ENCODE measurements at regions not wholly inside any gene's neighbourhood (a gene's known extent, or its start where the extent isn't known, plus 50 kb on each side); places are given as distances from the start of the nearest gene placed in this dataset.

DNA sequence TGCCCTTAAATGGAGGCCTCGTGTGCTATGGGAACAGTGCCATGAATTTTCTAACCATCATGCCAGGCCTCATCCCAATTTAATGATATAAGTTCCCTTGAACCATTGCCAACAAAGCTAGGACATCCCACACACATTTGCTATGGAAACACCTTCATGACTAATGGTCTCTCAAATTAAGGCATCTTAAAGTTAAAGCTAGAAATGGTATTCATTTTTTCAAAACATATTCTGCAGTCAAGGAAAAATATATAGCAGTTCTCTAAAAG, 117.3 kb downstream of the BTG1 start:
- no peak for DNase-seq
- TF ChIP-seq, protein P1, sequence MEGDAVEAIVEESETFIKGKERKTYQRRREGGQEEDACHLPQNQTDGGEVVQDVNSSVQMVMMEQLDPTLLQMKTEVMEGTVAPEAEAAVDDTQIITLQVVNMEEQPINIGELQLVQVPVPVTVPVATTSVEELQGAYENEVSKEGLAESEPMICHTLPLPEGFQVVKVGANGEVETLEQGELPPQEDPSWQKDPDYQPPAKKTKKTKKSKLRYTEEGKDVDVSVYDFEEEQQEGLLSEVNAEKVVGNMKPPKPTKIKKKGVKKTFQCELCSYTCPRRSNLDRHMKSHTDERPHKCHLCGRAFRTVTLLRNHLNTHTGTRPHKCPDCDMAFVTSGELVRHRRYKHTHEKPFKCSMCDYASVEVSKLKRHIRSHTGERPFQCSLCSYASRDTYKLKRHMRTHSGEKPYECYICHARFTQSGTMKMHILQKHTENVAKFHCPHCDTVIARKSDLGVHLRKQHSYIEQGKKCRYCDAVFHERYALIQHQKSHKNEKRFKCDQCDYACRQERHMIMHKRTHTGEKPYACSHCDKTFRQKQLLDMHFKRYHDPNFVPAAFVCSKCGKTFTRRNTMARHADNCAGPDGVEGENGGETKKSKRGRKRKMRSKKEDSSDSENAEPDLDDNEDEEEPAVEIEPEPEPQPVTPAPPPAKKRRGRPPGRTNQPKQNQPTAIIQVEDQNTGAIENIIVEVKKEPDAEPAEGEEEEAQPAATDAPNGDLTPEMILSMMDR (IDR thresholded peaks at IDR 0.05; ENCODE audit: borderline replicate concordance): no peak
- Histone ChIP-seq H3K4me3 (no peak overlapping the region), H3K27me3 (ENCODE audit: low read depth) (no peaks in the 10 kb centered on the region), H3K36me3 (no peaks in the 10 kb centered on the region), H3K27ac (replicated peaks) (no peak overlapping the region), H3K4me1 (peaks cover 31% of the 10 kb centered on the region), H3K9me3 (replicated peaks) (no peaks in the 10 kb centered on the region)
- intact Hi-C loops (cut with micrococcal nuclease): no loop called here

DNA sequence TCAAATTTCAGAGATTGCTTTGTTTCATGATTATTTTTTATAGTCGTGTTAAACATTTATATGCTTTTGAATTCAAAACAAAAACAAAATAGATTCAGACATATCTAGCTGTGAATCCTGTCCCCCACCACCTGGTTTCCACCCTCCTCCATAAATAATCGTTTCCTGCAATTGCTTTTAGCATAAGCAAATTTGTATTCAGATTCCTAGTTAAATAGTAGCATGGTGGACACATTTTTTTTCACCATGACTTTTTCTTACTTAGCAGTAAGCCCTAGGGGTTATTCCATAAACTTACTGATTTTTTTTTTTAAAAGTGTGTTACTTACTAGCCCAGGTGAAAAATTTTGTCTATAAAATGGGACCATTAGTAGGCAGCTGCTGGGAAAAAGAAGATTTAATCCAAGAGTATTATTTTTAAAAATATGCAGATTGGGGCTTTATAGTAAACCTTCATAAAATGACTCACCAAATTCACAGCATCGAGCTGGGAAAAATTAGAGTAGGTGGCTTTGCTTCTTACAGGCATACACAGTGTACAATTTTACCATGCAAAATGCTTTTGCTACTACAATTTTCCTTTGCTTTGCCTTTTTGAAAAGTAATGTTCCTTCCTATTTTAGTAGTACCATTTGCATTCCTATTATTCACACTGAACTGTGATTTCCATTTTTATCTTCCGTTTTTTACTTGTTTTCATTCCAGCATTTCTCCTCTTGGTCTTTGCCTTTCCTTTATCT, 117.8 kb downstream of the BTG1 start:
- no peak for DNase-seq
- Histone ChIP-seq H3K27ac (replicated peaks) (no peak overlapping the region), H3K4me3 (no peak overlapping the region), H3K27me3 (ENCODE audit: low read depth) (no peaks in the 10 kb centered on the region), H3K9me3 (replicated peaks) (no peaks in the 10 kb centered on the region), H3K4me1 (peaks cover 31% of the 10 kb centered on the region), H3K36me3 (no peaks in the 10 kb centered on the region)
- intact Hi-C loops (cut with micrococcal nuclease): no loop called here
- TF ChIP-seq, protein P1 (IDR thresholded peaks at IDR 0.05; ENCODE audit: borderline replicate concordance): no peak

DNA sequence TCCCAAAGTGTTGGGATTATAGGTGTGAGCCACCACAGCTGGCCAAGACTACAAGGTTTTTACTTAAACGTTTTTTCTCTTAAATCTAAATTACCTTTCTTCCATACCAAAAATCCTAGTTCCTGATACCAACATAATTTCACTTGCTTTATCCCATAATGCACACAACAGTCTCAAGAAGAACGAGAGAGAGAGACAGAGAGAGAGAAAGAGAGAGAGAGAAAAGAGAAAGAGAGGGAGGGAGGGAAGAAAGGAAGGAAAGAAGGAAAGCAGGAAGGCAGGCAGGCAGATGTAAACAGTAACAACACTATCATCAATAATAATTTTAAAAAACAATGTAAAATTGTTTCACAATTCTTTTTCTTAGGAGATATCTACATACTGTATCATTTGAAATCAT, 118.4 kb downstream of the BTG1 start:
- Histone ChIP-seq H3K36me3 (no peaks in the 10 kb centered on the region), H3K4me3 (no peak overlapping the region), H3K4me1 (peaks cover 30% of the 10 kb centered on the region), H3K9me3 (replicated peaks) (no peaks in the 10 kb centered on the region), H3K27ac (replicated peaks) (no peak overlapping the region), H3K27me3 (ENCODE audit: low read depth) (no peaks in the 10 kb centered on the region)
- intact Hi-C loops (cut with micrococcal nuclease): no loop called here
- TF ChIP-seq, protein P1 (IDR thresholded peaks at IDR 0.05; ENCODE audit: borderline replicate concordance): no peak
- no peak for DNase-seq

DNA sequence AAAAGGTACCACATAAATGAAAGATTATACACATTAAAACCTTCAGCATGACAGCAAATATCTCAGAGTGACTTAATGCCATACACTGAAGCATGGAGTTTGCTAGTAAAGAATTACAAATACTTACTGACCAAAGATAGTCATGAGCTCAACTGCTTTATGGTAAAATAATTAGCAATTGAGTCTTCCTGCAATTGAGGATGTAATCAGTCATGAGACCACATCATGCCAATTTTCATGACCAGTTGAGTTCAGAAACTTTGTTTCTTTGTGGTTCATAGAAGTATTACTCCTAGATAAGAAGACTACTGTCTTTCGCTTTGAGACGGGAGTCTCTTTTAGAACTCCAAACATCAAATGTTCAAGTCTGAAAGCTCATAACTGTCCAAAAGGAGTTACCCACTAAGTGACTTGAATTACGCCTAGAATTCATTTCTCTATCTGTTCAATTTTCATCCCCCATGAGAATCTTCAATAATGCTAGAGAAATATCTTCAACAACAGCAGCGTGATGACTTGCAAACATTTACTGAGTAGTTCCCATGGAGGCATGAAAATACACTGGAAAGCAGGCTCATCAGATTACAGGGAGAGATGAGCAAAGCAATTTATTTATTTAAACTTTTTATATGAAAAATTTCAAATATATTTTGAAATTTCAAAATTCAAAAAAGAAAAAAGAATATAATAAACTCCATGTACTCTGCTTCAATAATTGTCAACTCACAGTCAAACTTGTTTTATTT, 120.0 kb downstream of the BTG1 start:
- Histone ChIP-seq H3K27me3 (ENCODE audit: low read depth) (no peaks in the 10 kb centered on the region), H3K27ac (replicated peaks) (peak overlapping the region; percentile 53), H3K9me3 (replicated peaks) (no peaks in the 10 kb centered on the region), H3K36me3 (no peaks in the 10 kb centered on the region), H3K4me1 (peaks cover 25% of the 10 kb centered on the region), H3K4me3 (no peak overlapping the region)
- intact Hi-C loops (cut with micrococcal nuclease): no loop called here
- TF ChIP-seq, protein P1 (IDR thresholded peaks at IDR 0.05; ENCODE audit: borderline replicate concordance): no peak
- DNase-seq: no peak

DNA sequence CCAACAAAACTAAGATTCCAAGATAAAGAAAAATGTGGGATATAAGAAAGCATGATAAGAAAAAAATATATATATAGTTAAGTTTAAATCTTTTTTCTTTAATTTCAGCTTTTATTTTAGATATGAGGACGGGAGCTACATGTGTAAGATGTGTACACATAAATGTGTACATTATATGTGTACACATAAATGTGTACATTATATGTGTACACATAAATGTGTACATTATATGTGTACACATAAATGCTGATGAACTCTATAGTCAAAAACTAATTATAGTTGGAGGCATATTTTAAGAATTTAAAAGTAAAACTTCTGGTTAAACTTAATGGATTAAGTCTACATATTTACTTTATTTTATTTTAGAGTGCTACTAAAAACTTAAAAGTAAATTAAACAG, 123.6 kb downstream of the BTG1 start:
- Histone ChIP-seq H3K27me3 (ENCODE audit: low read depth) (no peaks in the 10 kb centered on the region), H3K4me3 (no peak overlapping the region), H3K27ac (replicated peaks) (no peak overlapping the region), H3K36me3 (no peaks in the 10 kb centered on the region), H3K4me1 (peaks cover 6% of the 10 kb centered on the region), H3K9me3 (replicated peaks) (no peaks in the 10 kb centered on the region)
- intact Hi-C loops (cut with micrococcal nuclease): no loop called here
- TF ChIP-seq, protein P1 (IDR thresholded peaks at IDR 0.05; ENCODE audit: borderline replicate concordance): no peak
- DNase-seq: no peak

Data from left ventricle myocardium inferior (tissue), 1 donor.